ENCODE measurements at regions not wholly inside any gene's neighbourhood (a gene's known extent, or its start where the extent isn't known, plus 50 kb on each side); places are given as distances from the start of the nearest gene placed in this dataset.

DNA sequence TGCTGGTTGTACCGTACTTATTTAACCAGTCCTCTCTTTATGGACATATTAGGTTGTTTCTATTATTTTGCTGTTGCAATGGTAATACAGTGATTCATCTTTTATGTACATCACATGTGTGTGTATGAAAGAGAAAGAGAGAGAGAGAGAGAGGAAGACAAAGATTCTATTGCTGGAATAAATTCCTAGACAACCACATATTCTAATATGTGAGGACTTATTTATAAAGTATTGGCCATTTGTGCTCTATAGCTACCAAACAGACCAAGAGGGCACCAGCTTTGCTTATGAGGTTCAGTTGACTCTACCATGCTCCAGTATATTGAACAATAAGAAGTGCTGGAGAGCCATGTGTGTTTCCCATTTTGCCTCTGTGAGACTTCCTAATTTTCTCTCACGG lies 513.5 kb downstream of the DMAC1 start:
- no peak overlapping the region for H3K4me3 ChIP-seq (ENCODE audit: low read depth, low read length)
- no peak for DNase-seq (ENCODE audit: low read depth)

DNA sequence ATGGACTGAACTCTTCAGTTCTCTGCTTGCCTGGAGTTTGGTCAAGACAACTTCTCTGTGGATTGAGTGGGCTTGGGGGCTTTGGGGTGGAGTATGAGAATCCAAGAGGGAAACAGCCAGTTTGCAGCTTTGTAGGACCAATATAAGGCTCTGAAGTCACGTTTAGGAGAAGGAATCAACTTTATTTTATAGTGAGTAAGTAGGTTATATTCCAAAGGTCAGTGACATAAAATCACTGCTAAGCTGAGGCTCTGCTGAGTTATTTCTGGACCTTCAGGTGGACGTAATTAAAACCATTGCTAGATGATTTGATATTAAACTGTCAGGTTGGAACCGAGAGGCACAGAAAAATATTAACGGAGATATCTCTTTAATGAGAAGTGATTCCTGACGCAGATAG lies 514.4 kb downstream of the DMAC1 start:
- no peak overlapping the region for H3K4me3 ChIP-seq (ENCODE audit: low read depth, low read length)
- DNase-seq (ENCODE audit: low read depth): no peak

DNA sequence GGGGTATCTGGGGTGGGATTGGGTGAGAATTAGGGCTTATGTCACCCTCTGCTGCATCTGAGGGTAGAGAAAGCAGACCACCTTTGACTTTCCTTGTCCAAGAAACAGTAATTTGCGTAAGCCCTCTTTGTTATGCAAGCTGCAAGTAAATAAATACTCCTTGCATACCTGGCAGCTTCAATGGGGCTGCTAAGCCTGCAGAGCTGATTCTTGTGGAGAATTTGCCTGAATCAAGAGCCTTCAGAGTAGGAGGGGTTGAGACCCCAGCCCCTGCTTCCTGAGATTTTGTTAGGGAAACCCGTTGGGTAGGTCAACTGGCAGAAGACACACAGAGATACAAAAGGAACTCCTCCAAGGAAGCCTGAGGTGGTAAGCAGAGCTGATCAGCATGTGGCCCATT lies 515.1 kb downstream of the DMAC1 start:
- H3K4me3 ChIP-seq (ENCODE audit: low read depth, low read length): no peak overlapping the region
- DNase-seq (ENCODE audit: low read depth): no peak

DNA sequence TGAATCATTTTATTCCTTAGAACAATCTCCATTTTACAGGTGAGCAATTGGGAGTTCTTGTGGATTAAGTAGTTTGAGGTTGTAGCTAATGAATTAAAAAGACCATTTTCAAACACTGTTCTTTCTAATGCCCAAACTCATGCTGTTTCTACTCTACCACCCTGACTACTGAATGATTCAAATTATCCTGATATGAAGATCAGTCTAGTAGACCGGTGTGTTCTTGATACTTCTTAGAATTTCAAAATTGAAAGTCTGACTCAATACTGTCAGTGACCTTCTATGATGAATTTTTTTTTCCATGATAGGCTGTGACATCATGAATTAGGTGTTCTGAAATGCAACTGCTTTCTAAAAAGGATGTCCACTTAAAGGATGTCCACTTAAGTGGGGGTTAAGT lies 515.5 kb downstream of the DMAC1 start:
- no peak overlapping the region for H3K4me3 ChIP-seq (ENCODE audit: low read depth, low read length)
- DNase-seq (ENCODE audit: low read depth): no peak

DNA sequence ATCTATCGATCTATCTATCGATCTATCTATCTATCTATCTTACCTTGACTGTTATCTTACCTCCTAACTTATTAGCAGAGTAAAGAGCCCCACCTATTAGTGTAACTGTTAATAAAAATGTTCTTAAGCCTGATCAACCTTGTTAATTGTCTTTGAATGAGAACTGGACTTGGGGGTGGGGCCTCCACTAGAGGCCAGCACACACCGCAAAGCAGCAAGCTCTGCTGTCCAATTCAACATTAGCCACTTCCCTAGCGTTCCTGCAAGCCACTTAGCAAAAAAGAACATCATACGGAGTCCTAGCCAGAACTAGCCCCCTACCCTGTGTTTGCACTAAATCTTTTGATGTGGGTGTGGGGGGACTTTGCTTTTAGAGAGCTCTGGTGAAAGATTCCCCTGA lies 515.8 kb downstream of the KDM4C start:
- no peak overlapping the region for H3K4me3 ChIP-seq (ENCODE audit: low read depth, low read length)
- no peak for DNase-seq (ENCODE audit: low read depth)

DNA sequence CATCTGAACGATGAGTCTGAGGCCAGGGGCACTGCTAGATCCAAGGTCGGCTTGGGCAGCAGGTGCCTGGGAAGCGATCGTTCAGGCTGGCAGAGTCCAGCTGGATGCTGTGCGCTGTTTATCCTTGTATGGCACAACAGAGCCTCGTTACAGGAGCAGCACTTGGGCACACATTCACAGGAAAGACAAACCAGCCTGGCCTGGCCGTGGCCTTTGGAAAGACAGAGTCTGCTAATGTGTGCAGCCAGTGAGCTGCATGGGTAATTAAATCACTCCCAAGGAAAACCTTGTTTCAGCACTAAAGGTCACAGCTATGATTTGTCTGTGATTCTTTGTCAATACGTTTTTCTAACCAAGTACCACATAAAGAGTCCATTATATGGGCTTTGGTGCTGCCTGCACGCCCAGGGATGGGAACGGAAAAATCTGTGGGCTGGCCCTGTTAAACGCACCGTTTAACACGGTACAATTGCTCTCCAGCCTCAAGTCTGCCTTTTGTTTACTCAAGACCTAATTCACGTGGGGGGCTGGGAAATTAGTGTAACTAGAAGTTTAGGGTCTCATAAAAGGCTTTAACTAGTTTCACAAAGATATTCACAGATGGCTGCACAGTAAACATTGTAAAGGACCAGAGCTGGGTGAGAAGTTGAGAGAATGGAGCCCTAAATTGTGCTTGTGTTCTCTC lies 509.3 kb downstream of the KDM4C start:
- H3K4me3 ChIP-seq (ENCODE audit: low read depth, low read length): no peak overlapping the region

DNA sequence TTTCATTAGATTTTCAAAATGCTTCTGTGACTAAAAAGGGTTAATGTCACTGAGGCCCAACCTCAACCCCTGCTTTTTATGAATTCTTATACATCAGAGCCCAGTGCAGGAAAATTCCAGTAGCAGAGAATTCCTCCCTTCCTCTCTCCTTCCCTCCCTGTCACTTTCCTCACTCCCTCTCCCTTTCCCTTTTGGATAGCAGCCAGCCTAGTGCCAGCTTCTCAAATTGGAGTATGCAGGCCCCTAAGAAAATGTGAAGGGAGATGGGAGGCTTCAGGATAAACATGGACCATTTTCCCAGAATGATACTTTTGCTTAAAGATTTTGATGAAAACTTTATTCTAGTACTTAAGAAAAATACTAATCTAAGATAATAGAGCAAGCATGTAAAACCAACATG lies 507.4 kb downstream of the KDM4C start:
- no peak overlapping the region for H3K4me3 ChIP-seq (ENCODE audit: low read depth, low read length)
- DNase-seq (ENCODE audit: low read depth): no peak

More for the DNA sequence above, 509.3 kb downstream of the KDM4C start:
- DNase-seq (ENCODE audit: low read depth): no peak

DNA sequence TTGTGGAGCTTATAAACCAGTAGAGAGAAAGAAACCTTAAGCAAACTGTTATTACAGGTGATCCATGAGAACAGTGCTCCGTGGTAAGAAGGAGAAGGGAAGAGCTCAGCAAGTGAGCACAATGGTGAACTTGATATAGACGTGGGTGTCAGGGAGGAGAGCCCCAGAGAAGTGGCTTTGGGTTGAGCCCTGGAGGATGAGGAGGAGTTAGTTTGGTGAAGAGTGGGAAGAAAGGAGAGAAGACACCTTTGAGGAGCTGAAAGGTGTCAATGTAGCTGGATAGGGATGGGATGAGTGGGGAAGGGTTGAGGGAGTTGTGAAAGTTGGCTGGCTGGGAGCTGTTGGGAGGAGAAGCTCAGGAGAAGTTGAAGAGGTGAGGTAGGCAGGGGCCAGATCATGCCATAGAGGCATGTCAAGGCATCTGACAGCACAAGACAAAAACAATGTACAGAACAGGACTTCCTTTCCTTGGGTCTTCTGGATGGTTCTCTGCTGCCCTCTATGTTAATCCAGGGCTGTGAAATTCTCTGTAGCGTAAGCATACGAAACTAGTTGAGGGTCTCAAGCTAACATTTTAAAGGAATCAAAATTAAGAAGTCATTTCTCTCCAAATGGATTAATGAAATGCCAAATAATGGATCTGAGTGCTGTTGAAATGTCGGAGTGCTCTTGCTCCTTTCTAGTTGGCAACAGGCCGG lies 501.9 kb downstream of the KDM4C start:
- no peak for DNase-seq (ENCODE audit: low read depth)
- no peak overlapping the region for H3K4me3 ChIP-seq (ENCODE audit: low read depth, low read length)

DNA sequence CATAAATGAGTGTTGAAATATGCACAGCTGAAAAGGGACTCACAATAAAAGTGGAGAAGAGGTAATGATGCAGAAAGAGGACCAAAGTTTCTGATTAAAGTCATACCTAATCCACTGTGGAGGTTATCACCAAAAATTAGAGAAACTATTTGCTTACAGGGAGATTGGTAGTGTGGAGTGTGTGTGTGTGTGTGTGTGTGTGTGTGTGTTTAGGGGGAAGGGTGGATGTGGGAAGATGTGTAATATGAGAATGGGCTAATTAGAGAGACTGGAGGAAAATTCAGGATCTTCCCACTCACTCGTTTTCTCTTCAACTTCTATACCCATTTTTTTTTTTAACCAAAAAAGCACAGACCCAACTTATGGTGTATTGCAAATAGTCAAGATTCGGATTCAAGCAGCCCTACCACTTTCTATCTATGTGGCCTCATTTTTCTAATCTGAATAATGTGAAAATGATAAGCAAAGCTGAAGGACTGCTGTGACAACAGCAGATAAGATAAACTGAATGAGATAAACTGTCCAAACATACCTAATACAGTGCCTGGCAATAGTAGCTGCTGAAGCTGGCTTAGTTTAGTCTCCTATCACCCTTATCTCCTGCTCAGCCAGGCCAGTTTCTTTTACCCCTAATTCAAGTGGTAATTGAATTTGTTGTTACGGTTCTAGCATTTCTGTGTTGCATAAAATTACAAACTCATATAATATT lies 501.1 kb downstream of the KDM4C start:
- H3K4me3 ChIP-seq (ENCODE audit: low read depth, low read length): no peak overlapping the region
- DNase-seq (ENCODE audit: low read depth): no peak

DNA sequence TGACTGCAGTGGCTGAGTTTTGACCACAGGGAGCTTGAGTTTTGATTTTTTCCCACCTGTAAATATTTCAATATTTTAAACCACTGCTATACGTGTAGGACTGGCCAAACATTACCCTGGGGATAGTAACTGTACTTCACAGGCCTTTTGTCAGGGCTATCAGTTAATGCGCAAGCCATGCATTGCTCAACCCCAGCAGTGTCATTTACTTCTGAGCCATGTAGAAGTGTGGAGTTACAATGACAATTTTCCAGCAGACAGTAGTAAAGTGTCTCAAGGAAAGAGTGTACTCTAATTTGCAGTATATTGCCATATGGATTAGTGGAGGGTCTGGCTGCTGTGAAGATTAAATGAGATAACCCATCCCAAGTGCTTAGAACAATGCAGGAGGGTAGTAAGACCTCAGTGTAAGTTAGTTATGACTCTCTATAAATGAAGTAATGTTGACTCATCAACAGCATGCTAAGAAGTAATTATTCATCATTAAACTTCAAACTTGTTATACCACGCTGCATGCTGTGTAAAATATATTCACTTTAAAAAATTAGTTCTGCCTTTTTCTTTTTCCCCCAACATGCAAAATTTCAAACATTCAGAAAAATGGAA lies 489.2 kb downstream of the KDM4C start:
- DNase-seq (ENCODE audit: low read depth): no peak
- no peak overlapping the region for H3K4me3 ChIP-seq (ENCODE audit: low read depth, low read length)

DNA sequence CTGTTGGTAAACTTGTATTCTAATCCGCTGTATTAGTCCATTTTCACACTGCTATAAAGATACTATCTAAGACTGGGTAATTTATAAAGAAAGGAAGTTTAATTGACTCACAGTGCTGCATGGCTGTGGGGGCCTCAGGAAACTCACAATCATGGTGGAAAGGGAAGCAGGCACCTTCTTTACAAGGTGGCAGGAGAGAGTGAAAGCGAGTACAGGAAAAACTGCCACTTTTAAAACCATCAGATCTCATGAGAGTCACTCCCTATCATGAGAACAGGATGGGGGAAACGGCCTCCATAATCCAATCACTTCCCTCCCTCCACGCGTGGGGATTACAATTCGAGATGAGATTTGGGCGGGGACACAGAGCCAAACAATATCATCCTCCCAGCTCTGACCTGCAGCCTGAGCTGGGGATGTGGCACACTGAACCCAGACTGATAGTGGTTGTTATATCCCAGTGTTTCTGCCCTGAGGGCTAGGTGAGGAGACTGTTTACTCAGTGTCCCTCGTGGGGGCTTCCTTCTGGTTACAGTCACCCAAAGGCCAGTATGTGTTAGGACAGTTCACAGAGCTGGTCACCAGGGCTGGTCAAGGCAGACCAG lies 488.3 kb downstream of the KDM4C start:
- no peak overlapping the region for H3K4me3 ChIP-seq (ENCODE audit: low read depth, low read length)
- no peak for DNase-seq (ENCODE audit: low read depth)

DNA sequence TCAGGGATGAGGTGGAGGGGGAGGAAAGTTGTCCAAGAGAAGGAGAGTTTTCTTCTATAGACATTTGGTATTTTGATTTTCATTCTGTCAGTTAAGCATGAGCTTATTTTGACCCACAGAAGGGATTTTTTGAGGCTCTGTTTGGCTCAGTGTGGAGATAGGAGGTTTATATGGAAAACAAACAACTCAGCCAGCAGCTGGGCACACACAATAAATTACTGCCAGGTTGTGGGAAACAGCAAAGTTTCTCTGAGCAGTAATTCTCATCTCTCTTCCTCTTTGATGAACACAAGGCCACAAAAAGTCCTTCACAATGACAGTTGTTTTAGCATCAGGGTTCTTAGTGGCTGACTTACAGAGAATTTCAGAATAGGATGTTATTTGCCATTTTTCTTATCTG lies 486.1 kb downstream of the KDM4C start:
- DNase-seq (ENCODE audit: low read depth): no peak
- no peak overlapping the region for H3K4me3 ChIP-seq (ENCODE audit: low read depth, low read length)

DNA sequence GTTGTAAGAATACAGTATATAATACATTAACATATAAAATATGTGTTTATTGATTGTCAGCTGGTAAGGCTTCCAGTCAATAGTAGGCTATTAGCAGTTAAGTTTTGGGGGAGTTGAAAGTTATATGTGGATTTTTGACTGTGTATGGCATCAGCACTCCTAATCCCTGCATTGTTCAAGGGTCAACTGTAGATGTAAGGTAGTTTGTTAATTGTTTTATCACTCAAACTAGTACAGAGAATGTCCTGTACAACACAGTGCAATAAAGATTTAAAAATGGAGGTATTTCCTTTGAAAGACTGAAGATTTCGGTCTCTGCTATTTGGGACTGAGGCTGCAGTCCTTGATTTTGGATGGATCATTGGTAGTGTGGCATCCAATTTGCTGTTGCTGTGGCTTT lies 484.4 kb downstream of the KDM4C start:
- no peak for DNase-seq (ENCODE audit: low read depth)
- H3K4me3 ChIP-seq (ENCODE audit: low read depth, low read length): no peak overlapping the region

DNA sequence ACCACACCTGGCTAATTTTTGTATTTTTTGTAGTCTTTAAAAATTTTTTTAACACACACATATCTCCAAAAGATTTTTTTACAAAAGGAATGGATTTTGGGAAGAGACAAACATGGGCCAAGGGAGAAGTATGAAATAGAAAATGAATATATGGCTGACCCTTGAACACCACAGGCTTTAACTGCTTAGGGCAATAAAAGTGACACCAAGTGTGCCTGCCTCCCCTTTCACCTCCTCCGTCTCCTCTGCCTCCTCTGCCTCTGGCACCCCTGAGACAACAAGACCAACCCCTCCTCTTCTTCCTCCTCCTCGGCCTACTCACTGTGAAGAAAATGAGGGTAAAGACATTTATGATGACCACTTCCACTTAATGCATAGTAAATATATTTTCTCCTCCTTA lies 483.9 kb downstream of the KDM4C start:
- no peak for DNase-seq (ENCODE audit: low read depth)

DNA sequence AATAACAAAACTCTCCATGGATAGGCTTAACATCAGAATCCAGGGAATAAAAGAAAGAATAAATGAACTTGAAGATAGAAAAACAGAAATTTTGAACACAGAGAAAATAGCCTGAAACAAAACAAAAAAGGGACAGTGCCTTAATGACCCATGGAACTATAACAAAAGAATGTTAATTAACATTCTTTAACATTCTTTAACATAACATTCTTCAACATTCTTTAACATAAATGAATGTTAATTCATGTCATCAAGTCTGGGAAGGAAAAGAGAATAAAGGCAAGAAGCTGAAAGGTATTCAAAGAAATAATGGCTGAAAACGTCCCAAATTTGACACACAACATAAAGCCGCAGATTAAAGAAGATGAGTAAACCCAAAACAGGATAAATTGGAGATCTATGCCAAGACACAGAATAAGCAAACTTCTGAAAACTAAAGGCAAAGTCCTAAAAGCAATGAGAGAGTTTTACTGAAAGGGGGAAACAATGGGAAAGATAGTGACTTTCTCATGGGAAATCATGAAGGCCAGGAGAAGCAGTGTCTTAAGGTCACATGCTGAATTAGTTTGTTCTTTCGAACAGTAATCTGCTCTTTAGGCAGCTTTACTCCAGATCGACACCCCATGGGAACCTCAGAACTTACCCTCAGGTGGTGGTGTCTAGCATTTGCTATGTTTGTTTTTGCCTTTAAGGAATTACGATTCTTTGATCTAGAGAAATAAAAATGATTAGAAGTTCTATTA lies 483.0 kb downstream of the KDM4C start:
- no peak for DNase-seq (ENCODE audit: low read depth)
- H3K4me3 ChIP-seq (ENCODE audit: low read depth, low read length): no peak overlapping the region

More for the DNA sequence above, 483.9 kb downstream of the KDM4C start:
- no peak overlapping the region for H3K4me3 ChIP-seq (ENCODE audit: low read depth, low read length)

DNA sequence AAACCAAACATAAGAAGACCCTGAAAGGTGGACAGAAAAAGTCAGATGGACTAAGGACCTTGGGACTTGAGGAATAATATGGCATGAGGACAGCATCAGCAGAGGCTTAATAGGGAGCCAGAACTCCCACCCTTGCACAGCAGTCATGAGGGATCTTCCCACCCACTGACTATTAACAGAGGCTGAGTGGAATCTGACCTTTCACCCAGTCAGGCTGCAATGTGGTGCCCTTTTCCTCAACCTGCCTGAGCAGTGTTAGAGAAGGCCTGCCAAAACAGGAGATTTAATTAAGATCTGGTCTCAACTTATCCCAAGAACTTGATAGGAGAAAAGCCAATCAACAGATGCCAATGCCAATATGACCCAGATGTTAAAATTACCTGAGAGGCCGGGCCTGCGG lies 481.9 kb downstream of the KDM4C start:
- no peak overlapping the region for H3K4me3 ChIP-seq (ENCODE audit: low read depth, low read length)
- no peak for DNase-seq (ENCODE audit: low read depth)

DNA sequence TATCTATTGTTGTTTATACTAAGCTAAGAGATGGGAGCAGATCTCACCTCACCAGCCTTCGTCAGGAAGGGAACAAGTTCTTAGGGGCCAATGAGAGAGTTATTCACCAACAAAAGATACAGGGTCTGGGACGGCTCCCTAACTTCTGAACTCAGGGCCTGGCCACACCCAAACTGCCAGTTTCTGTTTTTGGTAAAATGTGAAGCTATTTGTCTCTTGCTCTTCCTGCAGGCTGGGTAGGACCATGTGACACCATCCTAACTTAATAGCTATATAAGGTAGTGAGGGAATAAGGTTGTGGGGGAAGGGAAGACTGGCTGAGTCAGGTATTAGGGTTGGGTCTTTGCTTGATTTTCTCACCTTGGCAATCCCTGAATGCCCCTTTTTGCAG lies 480.5 kb downstream of the KDM4C start:
- no peak overlapping the region for H3K4me3 ChIP-seq (ENCODE audit: low read depth, low read length)
- DNase-seq (ENCODE audit: low read depth): no peak

DNA sequence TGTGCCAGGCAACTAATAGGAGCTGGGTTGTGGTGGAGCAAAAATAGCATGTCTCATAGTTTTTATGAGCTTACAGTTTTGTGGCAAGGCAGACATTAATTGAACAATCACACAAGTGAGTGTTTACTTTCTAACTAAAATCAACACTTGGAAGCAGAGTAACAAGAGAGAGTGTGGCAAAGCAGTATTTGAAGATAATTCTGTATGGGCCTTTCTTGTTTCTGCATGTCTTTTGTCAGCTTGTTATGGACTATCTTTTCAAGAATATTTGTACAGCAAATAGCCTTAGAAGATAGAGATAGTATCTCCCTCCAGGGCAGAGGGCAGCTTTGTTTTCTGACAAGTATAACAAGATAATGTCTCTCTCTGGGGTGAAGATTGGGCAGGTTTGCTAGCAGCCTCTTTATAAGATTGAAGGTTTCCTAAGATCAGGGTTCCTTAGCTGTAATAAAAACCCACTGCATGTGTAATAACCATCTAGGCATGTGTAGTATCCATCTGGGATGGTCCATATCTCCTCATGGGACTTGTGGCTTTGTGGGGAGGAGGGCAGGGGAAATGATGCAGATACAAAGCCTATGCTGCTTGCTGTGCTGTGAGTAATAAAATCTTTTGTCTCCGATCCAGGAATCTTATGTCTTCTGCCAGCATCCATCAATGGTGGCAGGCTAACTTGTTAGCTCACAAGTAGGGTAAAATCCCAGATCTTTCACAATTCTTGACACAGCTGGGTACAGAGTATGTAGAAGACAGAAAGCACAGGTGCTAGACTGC lies 479.9 kb downstream of the KDM4C start:
- peak; percentile 80 for DNase-seq (ENCODE audit: low read depth)
- no peak overlapping the region for H3K4me3 ChIP-seq (ENCODE audit: low read depth, low read length)

DNA sequence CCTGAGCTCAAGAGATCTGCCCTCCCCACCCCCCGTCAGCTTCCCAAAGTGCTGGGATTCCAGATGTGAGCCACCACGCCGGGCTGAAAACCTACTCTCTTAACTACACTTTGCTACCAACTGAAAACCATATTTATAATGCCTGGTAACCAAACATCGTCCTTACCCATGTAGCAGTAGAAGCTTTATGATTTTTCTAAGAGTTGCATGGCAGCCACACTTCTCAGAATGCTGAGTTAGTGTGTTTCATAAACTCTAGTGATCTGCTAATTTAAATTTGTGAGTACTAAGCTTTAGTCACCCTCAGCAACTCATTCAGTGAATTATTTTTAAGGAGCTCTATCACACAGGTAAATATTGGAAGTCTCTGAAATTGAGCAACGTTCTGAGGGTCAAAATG lies 478.4 kb downstream of the KDM4C start:
- no peak for DNase-seq (ENCODE audit: low read depth)
- H3K4me3 ChIP-seq (ENCODE audit: low read depth, low read length): no peak overlapping the region
